H7 (cell line): ENCODE measurements at regions not wholly inside any gene's neighbourhood (a gene's known extent, or its start where the extent isn't known, plus 50 kb on each side); places are given as distances from the start of the nearest gene placed in this dataset.

Source experiments
- DNase-seq: peaks from one replicate; pipeline ENCODE4 v3.0.0; 2012
- H3K27me3 ChIP-seq: 2 replicates; pipeline ENCODE4 v1.6.0; 2011; ENCODE audit warnings: mild to moderate bottlenecking, low read length; ENCODE audit not compliant: control insufficient read depth, insufficient read depth
- H3K36me3 ChIP-seq: replicated peaks from 2 replicates; pipeline ENCODE4 v1.5.1; 2011; ENCODE audit warnings: low read length; ENCODE audit not compliant: control insufficient read depth, insufficient read depth
- H3K4me3 ChIP-seq: 2 replicates; pipeline ENCODE4 v1.5.1; 2011; ENCODE audit warnings: low read depth, mild to moderate bottlenecking, control low read depth, low read length, moderate library complexity; ENCODE audit not compliant: insufficient read depth

GRCh38 chr1:81071969-81072753, 728.6 kb upstream of the ADGRL2 start:
- Histone ChIP-seq H3K36me3 (no peaks in the 10 kb centered on the region), H3K4me3 (no peak overlapping the region), H3K27me3 (no peaks in the 10 kb centered on the region)
- no peak for DNase-seq

- no peak for DNase-seq
- Histone ChIP-seq H3K4me3 (no peak overlapping the region), H3K36me3 (no peaks in the 10 kb centered on the region), H3K27me3 (no peaks in the 10 kb centered on the region)
These were observed 729.5 kb upstream of the ADGRL2 start for GRCh38 chr1:81071072-81071858.

DNA sequence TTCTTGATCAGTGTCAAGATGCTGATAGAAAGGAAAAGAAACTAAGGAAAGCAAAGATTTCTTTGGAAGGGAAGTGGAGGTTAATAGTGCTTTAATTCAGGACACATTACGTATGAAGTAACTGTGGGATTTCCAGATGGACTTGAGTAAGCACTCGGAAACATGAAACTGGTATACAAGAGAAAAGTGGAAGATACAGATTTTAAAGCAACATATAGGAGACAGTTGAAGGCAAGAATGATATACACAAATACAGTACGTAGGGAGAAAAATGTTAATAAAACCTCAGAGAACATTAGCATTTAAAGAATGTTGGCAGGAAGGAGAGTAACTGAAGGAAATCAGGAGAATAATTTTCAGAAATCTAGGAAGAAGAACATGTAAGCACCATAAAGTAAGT, 730.9 kb upstream of the ADGRL2 start:
- Histone ChIP-seq H3K36me3 (no peaks in the 10 kb centered on the region), H3K4me3 (no peak overlapping the region), H3K27me3 (no peaks in the 10 kb centered on the region)
- DNase-seq: no peak

DNA sequence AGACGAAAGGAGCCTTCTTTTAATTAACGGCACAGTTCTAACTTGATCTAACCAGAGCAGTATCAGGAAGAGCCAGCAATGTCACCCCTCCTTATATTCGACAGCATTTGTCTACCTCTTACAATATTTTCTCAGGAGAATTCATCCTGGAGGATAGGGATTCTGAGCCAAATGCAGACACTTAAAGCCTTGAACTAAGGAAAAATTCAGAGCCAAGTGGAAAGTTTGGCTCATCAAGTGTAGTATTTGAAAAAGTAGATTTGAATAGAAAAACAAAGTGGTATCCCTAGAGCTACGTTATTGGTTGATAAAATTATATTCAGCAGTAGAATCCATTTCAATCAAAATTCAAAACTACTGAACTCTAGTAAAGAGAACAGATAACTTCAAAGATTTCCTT, 732.0 kb upstream of the ADGRL2 start:
- no peak for DNase-seq
- no peak overlapping the region for H3K4me3 ChIP-seq
- no peaks in the 10 kb centered on the region for H3K36me3 ChIP-seq
- H3K27me3 ChIP-seq: no peaks in the 10 kb centered on the region

- Histone ChIP-seq H3K27me3 (no peaks in the 10 kb centered on the region), H3K4me3 (no peak overlapping the region), H3K36me3 (no peaks in the 10 kb centered on the region)
- DNase-seq: no peak
These were observed 746.9 kb upstream of the ADGRL2 start for GRCh38 chr1:81053826-81054225.

- Histone ChIP-seq H3K36me3 (no peaks in the 10 kb centered on the region), H3K4me3 (no peak overlapping the region), H3K27me3 (no peaks in the 10 kb centered on the region)
- DNase-seq: no peak
These were observed 748.6 kb upstream of the ADGRL2 start for GRCh38 chr1:81052162-81052561.

GRCh38 chr1:81050390-81050789, 750.3 kb upstream of the ADGRL2 start:
- H3K4me3 ChIP-seq: no peak overlapping the region
- DNase-seq: no peak
- no peaks in the 10 kb centered on the region for H3K36me3 ChIP-seq
- no peaks in the 10 kb centered on the region for H3K27me3 ChIP-seq

GRCh38 chr1:81044708-81045107, 756.0 kb upstream of the ADGRL2 start:
- Histone ChIP-seq H3K36me3 (no peaks in the 10 kb centered on the region), H3K27me3 (no peaks in the 10 kb centered on the region), H3K4me3 (no peak overlapping the region)
- no peak for DNase-seq

DNA sequence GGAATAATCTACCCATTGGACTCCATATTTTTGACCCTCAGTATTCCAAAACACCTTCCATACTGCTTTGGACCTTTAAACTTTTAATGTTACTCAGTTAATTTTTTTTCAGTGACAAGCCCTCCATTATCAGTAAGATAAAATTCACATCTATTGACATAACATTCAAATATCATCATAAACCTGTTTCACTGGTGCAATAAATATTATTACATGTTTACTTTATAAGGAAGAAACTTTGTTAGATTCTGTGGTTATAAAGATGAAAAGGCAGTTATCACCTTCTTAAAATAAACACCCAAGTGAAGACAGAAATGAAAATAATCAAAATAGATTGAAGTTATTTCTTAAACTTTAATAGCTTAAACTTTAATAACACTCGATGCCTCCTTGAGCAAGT, 758.5 kb upstream of the ADGRL2 start:
- H3K27me3 ChIP-seq: no peaks in the 10 kb centered on the region
- no peak for DNase-seq
- no peak overlapping the region for H3K4me3 ChIP-seq

DNA sequence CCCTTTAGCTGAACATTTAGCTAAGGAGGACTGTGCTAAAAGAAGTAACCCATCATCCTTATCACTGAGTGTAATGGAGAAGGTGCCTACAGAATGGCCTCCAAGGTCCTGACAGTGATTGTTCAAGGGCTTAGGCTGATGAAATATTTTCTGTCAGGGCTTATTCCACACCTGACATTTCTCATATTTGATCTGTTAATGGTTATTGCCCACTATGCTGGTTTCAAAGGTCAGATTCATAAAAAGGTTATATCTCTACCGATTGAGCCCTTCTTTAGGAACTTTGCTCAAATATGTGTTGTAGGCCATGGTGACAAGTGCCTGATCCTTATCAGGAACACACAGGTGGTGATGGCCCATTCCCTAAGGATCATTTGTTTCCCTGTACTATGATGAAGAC, 766.4 kb upstream of the ADGRL2 start:
- no peaks in the 10 kb centered on the region for H3K27me3 ChIP-seq
- DNase-seq: no peak
- no peak overlapping the region for H3K4me3 ChIP-seq
- no peaks in the 10 kb centered on the region for H3K36me3 ChIP-seq

More for the DNA sequence above, 758.5 kb upstream of the ADGRL2 start:
- H3K36me3 ChIP-seq: no peaks in the 10 kb centered on the region

DNA sequence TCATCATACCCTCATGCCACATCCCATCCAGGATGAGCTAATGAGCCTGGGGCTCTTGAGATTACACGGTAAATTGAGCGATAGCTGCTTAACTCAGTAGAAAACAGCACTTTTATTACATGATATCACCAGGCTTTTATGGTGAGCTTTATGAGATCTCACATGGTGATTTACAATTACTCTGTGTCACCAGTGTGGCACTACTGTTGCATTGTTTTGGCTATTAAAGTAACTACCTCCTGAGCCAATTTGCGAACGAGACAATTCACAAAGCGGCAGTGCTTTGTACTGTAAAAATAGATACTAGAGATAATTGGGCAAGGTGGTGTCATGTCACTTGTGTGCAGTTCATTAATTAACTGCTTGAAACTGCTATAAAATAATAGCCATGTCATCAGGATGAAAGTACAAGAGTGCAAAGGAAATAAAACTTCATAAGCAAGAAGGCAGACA, 767.7 kb upstream of the ADGRL2 start:
- Histone ChIP-seq H3K36me3 (no peaks in the 10 kb centered on the region), H3K27me3 (no peaks in the 10 kb centered on the region), H3K4me3 (no peak overlapping the region)
- no peak for DNase-seq

DNA sequence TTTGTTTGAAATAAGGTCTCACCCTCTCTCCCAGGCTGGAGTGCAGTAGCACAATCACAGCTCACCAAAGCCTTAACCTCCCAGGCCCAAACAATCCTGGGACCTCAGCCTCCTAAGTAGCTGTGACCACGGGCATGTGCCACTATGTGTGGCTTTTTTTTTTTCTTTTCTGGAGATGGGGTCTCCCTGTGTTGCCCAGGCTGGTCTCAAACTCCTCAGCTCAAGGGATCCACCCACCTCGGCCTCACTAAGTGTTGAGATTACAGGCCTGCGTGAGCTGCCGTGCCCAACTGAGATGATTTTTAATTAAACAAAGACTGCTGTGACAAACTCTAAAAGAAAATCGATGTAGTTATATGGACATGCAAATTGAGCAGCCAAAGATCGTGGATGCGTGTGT, 768.4 kb upstream of the ADGRL2 start:
- H3K36me3 ChIP-seq: no peaks in the 10 kb centered on the region
- no peak overlapping the region for H3K4me3 ChIP-seq
- H3K27me3 ChIP-seq: no peaks in the 10 kb centered on the region
- no peak for DNase-seq

- H3K36me3 ChIP-seq: no peaks in the 10 kb centered on the region
- H3K27me3 ChIP-seq: no peaks in the 10 kb centered on the region; the same call in 1 of the 2 replicates
- no peak for DNase-seq
These were observed 770.3 kb upstream of the ADGRL2 start for GRCh38 chr1:81030441-81030840.

DNA sequence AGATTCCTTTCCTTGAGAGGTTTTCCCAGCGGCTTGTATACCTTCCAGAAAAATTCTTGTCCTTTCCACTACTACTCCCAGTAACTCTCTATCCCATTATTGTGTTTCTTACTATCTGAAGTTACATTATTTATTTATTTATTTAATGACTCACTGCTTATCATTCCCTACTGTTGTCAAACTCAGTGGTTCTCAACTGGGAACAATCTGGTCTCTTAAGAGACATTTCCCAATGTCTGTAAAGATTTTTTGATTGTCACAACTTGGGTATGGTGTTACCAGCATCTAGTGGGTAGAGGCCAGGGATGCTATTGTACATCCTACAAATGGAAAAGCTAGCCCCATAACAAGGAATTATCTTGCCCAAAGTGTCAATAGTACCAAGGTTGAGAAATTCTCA, 771.5 kb upstream of the ADGRL2 start:
- Histone ChIP-seq H3K4me3 (no peak overlapping the region), H3K27me3 (peaks cover 2% of the 10 kb centered on the region; the same call in 1 of the 2 replicates), H3K36me3 (no peaks in the 10 kb centered on the region)
- DNase-seq: no peak

More at GRCh38 chr1:81030441-81030840, 770.3 kb upstream of the ADGRL2 start:
- H3K4me3 ChIP-seq: no peak overlapping the region

GRCh38 chr1:81023187-81023724, 777.5 kb upstream of the ADGRL2 start:
- no peak for DNase-seq
- H3K4me3 ChIP-seq: no peak overlapping the region
- peaks cover 42% of the 10 kb centered on the region for H3K27me3 ChIP-seq
- no peaks in the 10 kb centered on the region for H3K36me3 ChIP-seq
